ENCODE measurements at regions not wholly inside any gene's neighbourhood (a gene's known extent, or its start where the extent isn't known, plus 50 kb on each side); places are given as distances from the start of the nearest gene placed in this dataset.

GRCh38 chr4:10204401-10205058, 87.9 kb upstream of the WDR1 start:
- no peaks in the 10 kb centered on the region for H3K36me3 ChIP-seq (ENCODE audit: control insufficient read depth in 1 of 2, insufficient read depth in 2 of 2, low read length in 2 of 2)
- no peaks in the 10 kb centered on the region for H3K4me1 ChIP-seq (ENCODE audit: control insufficient read depth in 1 of 2, insufficient read depth in 2 of 2, low read length in 2 of 2)
- H3K4me3 ChIP-seq (ENCODE audit: low read depth in 1 of 2, low read length in 2 of 2): no peak overlapping the region
- no peak overlapping the region for H3K27ac ChIP-seq (ENCODE audit: low read length)
- no peaks in the 10 kb centered on the region for H3K9me3 ChIP-seq (ENCODE audit: control insufficient read depth in 1 of 2, low read length in 2 of 2)
- H3K27me3 ChIP-seq (ENCODE audit: low read depth, low read length): no peaks in the 10 kb centered on the region

- no peaks in the 10 kb centered on the region for H3K36me3 ChIP-seq (ENCODE audit: control insufficient read depth in 1 of 2, insufficient read depth in 2 of 2, low read length in 2 of 2)
- H3K27me3 ChIP-seq (ENCODE audit: low read depth, low read length): no peaks in the 10 kb centered on the region
- H3K4me1 ChIP-seq (ENCODE audit: control insufficient read depth in 1 of 2, insufficient read depth in 2 of 2, low read length in 2 of 2): no peaks in the 10 kb centered on the region
- no peak overlapping the region for H3K27ac ChIP-seq (ENCODE audit: low read length)
- no peaks in the 10 kb centered on the region for H3K9me3 ChIP-seq (ENCODE audit: control insufficient read depth in 1 of 2, low read length in 2 of 2)
- no peak overlapping the region for H3K4me3 ChIP-seq (ENCODE audit: low read depth in 1 of 2, low read length in 2 of 2)
These were observed 87.3 kb upstream of the WDR1 start for GRCh38 chr4:10203851-10204250.

- Histone ChIP-seq H3K9me3 (ENCODE audit: control insufficient read depth in 1 of 2, low read length in 2 of 2) (no peaks in the 10 kb centered on the region), H3K4me1 (ENCODE audit: control insufficient read depth in 1 of 2, insufficient read depth in 2 of 2, low read length in 2 of 2) (no peaks in the 10 kb centered on the region), H3K36me3 (ENCODE audit: control insufficient read depth in 1 of 2, insufficient read depth in 2 of 2, low read length in 2 of 2) (no peaks in the 10 kb centered on the region), H3K4me3 (ENCODE audit: low read depth in 1 of 2, low read length in 2 of 2) (no peak overlapping the region), H3K27ac (ENCODE audit: low read length) (no peak overlapping the region), H3K27me3 (ENCODE audit: low read depth, low read length) (no peaks in the 10 kb centered on the region)
These were observed 85.0 kb upstream of the WDR1 start for GRCh38 chr4:10201381-10202223.

- Histone ChIP-seq H3K4me1 (ENCODE audit: control insufficient read depth in 1 of 2, insufficient read depth in 2 of 2, low read length in 2 of 2) (no peaks in the 10 kb centered on the region), H3K36me3 (ENCODE audit: control insufficient read depth in 1 of 2, insufficient read depth in 2 of 2, low read length in 2 of 2) (no peaks in the 10 kb centered on the region), H3K4me3 (ENCODE audit: low read depth in 1 of 2, low read length in 2 of 2) (no peak overlapping the region), H3K27me3 (ENCODE audit: low read depth, low read length) (no peaks in the 10 kb centered on the region), H3K27ac (ENCODE audit: low read length) (no peak overlapping the region), H3K9me3 (ENCODE audit: control insufficient read depth in 1 of 2, low read length in 2 of 2) (no peaks in the 10 kb centered on the region)
These were observed 84.3 kb upstream of the WDR1 start for GRCh38 chr4:10200869-10201268.

GRCh38 chr4:10198365-10198764, 81.8 kb upstream of the WDR1 start:
- no peaks in the 10 kb centered on the region for H3K4me1 ChIP-seq (ENCODE audit: control insufficient read depth in 1 of 2, insufficient read depth in 2 of 2, low read length in 2 of 2)
- H3K27me3 ChIP-seq (ENCODE audit: low read depth, low read length): no peaks in the 10 kb centered on the region
- no peaks in the 10 kb centered on the region for H3K36me3 ChIP-seq (ENCODE audit: control insufficient read depth in 1 of 2, insufficient read depth in 2 of 2, low read length in 2 of 2)
- no peak overlapping the region for H3K27ac ChIP-seq (ENCODE audit: low read length)
- no peak overlapping the region for H3K4me3 ChIP-seq (ENCODE audit: low read depth in 1 of 2, low read length in 2 of 2)
- H3K9me3 ChIP-seq (ENCODE audit: control insufficient read depth in 1 of 2, low read length in 2 of 2): no peaks in the 10 kb centered on the region

GRCh38 chr4:10197952-10198351, 81.4 kb upstream of the WDR1 start:
- no peaks in the 10 kb centered on the region for H3K4me1 ChIP-seq (ENCODE audit: control insufficient read depth in 1 of 2, insufficient read depth in 2 of 2, low read length in 2 of 2)
- no peak overlapping the region for H3K4me3 ChIP-seq (ENCODE audit: low read depth in 1 of 2, low read length in 2 of 2)
- H3K27ac ChIP-seq (ENCODE audit: low read length): no peak overlapping the region
- H3K9me3 ChIP-seq (ENCODE audit: control insufficient read depth in 1 of 2, low read length in 2 of 2): no peaks in the 10 kb centered on the region
- H3K36me3 ChIP-seq (ENCODE audit: control insufficient read depth in 1 of 2, insufficient read depth in 2 of 2, low read length in 2 of 2): no peaks in the 10 kb centered on the region
- H3K27me3 ChIP-seq (ENCODE audit: low read depth, low read length): no peaks in the 10 kb centered on the region

GRCh38 chr4:10196191-10196590, 79.6 kb upstream of the WDR1 start:
- Histone ChIP-seq H3K27me3 (ENCODE audit: low read depth, low read length) (no peaks in the 10 kb centered on the region), H3K9me3 (ENCODE audit: control insufficient read depth in 1 of 2, low read length in 2 of 2) (no peaks in the 10 kb centered on the region), H3K4me1 (ENCODE audit: control insufficient read depth in 1 of 2, insufficient read depth in 2 of 2, low read length in 2 of 2) (no peaks in the 10 kb centered on the region), H3K36me3 (ENCODE audit: control insufficient read depth in 1 of 2, insufficient read depth in 2 of 2, low read length in 2 of 2) (no peaks in the 10 kb centered on the region), H3K4me3 (ENCODE audit: low read depth in 1 of 2, low read length in 2 of 2) (no peak overlapping the region), H3K27ac (ENCODE audit: low read length) (no peak overlapping the region)

- no peaks in the 10 kb centered on the region for H3K4me1 ChIP-seq (ENCODE audit: control insufficient read depth in 1 of 2, insufficient read depth in 2 of 2, low read length in 2 of 2)
- H3K9me3 ChIP-seq (ENCODE audit: control insufficient read depth in 1 of 2, low read length in 2 of 2): no peaks in the 10 kb centered on the region
- H3K36me3 ChIP-seq (ENCODE audit: control insufficient read depth in 1 of 2, insufficient read depth in 2 of 2, low read length in 2 of 2): no peaks in the 10 kb centered on the region
- no peak overlapping the region for H3K27ac ChIP-seq (ENCODE audit: low read length)
- no peaks in the 10 kb centered on the region for H3K27me3 ChIP-seq (ENCODE audit: low read depth, low read length)
- no peak overlapping the region for H3K4me3 ChIP-seq (ENCODE audit: low read depth in 1 of 2, low read length in 2 of 2)
These were observed 75.7 kb upstream of the WDR1 start for GRCh38 chr4:10192331-10192730.

GRCh38 chr4:10188400-10189004, 71.9 kb upstream of the WDR1 start:
- Histone ChIP-seq H3K9me3 (ENCODE audit: control insufficient read depth in 1 of 2, low read length in 2 of 2) (no peaks in the 10 kb centered on the region), H3K4me1 (ENCODE audit: control insufficient read depth in 1 of 2, insufficient read depth in 2 of 2, low read length in 2 of 2) (no peaks in the 10 kb centered on the region), H3K27ac (ENCODE audit: low read length) (no peak overlapping the region), H3K36me3 (ENCODE audit: control insufficient read depth in 1 of 2, insufficient read depth in 2 of 2, low read length in 2 of 2) (no peaks in the 10 kb centered on the region), H3K27me3 (ENCODE audit: low read depth, low read length) (no peaks in the 10 kb centered on the region), H3K4me3 (ENCODE audit: low read depth in 1 of 2, low read length in 2 of 2) (no peak overlapping the region)

GRCh38 chr4:10186228-10187214, 69.9 kb upstream of the WDR1 start:
- Histone ChIP-seq H3K27me3 (ENCODE audit: low read depth, low read length) (no peaks in the 10 kb centered on the region), H3K4me1 (ENCODE audit: control insufficient read depth in 1 of 2, insufficient read depth in 2 of 2, low read length in 2 of 2) (no peaks in the 10 kb centered on the region), H3K36me3 (ENCODE audit: control insufficient read depth in 1 of 2, insufficient read depth in 2 of 2, low read length in 2 of 2) (no peaks in the 10 kb centered on the region), H3K27ac (ENCODE audit: low read length) (no peak overlapping the region), H3K4me3 (ENCODE audit: low read depth in 1 of 2, low read length in 2 of 2) (no peak overlapping the region), H3K9me3 (ENCODE audit: control insufficient read depth in 1 of 2, low read length in 2 of 2) (no peaks in the 10 kb centered on the region)

Data from muscle layer of duodenum (tissue), 2 donors.